ENCODE measurements at regions not wholly inside any gene's neighbourhood (a gene's known extent, or its start where the extent isn't known, plus 50 kb on each side); places are given as distances from the start of the nearest gene placed in this dataset.

- no peaks in the 10 kb centered on the region for H3K9me3 ChIP-seq
- intact Hi-C loops (cut with DNase I; ENCODE audit: low total_unique reads), result no loop called here
- no peak for DNase-seq (ENCODE audit: low spot score in 2 of 2)
- H3K27ac ChIP-seq, result no peak overlapping the region
- H3K36me3 ChIP-seq, result no peaks in the 10 kb centered on the region
- H3K27me3 ChIP-seq, result peaks cover 0 to 61% of the 10 kb centered on the region in 2 donors
- TF ChIP-seq POLR2AphosphoS5 (IDR thresholded peaks at IDR 0.05), result no peak
- TF ChIP-seq POLR2A (IDR thresholded peaks at IDR 0.05), result no peak
- TF ChIP-seq CTCF (IDR thresholded peaks at IDR 0.05), result no peak
- no peak overlapping the region for H3K4me3 ChIP-seq
- no peaks in the 10 kb centered on the region for H3K4me1 ChIP-seq
Measured at GRCh38 chrX:131907488-131908314, 115.4 kb upstream of the STK26 start.

- Histone ChIP-seq H3K36me3 (no peaks in the 10 kb centered on the region), H3K27ac (no peak overlapping the region), H3K4me1 (no peaks in the 10 kb centered on the region), H3K9me3 (no peaks in the 10 kb centered on the region), H3K27me3 (peaks cover 0 to 62% of the 10 kb centered on the region in 2 donors), H3K4me3 (no peak overlapping the region)
- intact Hi-C loops (cut with DNase I; ENCODE audit: low total_unique reads), result no loop called here
- no peak for TF ChIP-seq POLR2AphosphoS5 (IDR thresholded peaks at IDR 0.05)
- TF ChIP-seq POLR2A (IDR thresholded peaks at IDR 0.05), result no peak
- TF ChIP-seq CTCF (IDR thresholded peaks at IDR 0.05), result no peak
- DNase-seq (ENCODE audit: low spot score in 2 of 2), result no peak
Measured at GRCh38 chrX:131910586-131910985, 112.5 kb upstream of the STK26 start.

GRCh38 chrX:131915488-131915887 is 107.6 kb upstream of the STK26 start:
- no peak for DNase-seq (ENCODE audit: low spot score in 2 of 2)
- Histone ChIP-seq H3K36me3 (no peaks in the 10 kb centered on the region), H3K9me3 (no peaks in the 10 kb centered on the region), H3K27me3 (peaks cover 0 to 69% of the 10 kb centered on the region in 2 donors), H3K4me3 (no peak overlapping the region), H3K27ac (no peak overlapping the region), H3K4me1 (no peaks in the 10 kb centered on the region)
- TF ChIP-seq POLR2AphosphoS5 (IDR thresholded peaks at IDR 0.05) (no peak), CTCF (IDR thresholded peaks at IDR 0.05) (no peak), POLR2A (IDR thresholded peaks at IDR 0.05) (no peak)
- intact Hi-C loops (cut with DNase I; ENCODE audit: low total_unique reads), result no loop called here

- TF ChIP-seq POLR2A (IDR thresholded peaks at IDR 0.05), result no peak
- no peak for TF ChIP-seq POLR2AphosphoS5 (IDR thresholded peaks at IDR 0.05)
- TF ChIP-seq CTCF (IDR thresholded peaks at IDR 0.05), result no peak
- no peak overlapping the region for H3K27ac ChIP-seq
- intact Hi-C loops (cut with DNase I; ENCODE audit: low total_unique reads), result no loop called here
- H3K27me3 ChIP-seq, result peaks cover 0 to 70% of the 10 kb centered on the region in 2 donors
- no peaks in the 10 kb centered on the region for H3K4me1 ChIP-seq
- DNase-seq (ENCODE audit: low spot score in 2 of 2), result no peak
- no peak overlapping the region for H3K4me3 ChIP-seq
- H3K36me3 ChIP-seq, result no peaks in the 10 kb centered on the region
- no peaks in the 10 kb centered on the region for H3K9me3 ChIP-seq
Measured at GRCh38 chrX:131917588-131917987, 105.5 kb upstream of the STK26 start.

GRCh38 chrX:131918839-131919238 is 104.3 kb upstream of the STK26 start:
- intact Hi-C loops (cut with DNase I; ENCODE audit: low total_unique reads), result no loop called here
- no peaks in the 10 kb centered on the region for H3K4me1 ChIP-seq
- no peak for DNase-seq (ENCODE audit: low spot score in 2 of 2)
- peaks cover 0 to 79% of the 10 kb centered on the region in 2 donors for H3K27me3 ChIP-seq
- no peak overlapping the region for H3K4me3 ChIP-seq
- TF ChIP-seq POLR2AphosphoS5 (IDR thresholded peaks at IDR 0.05) (no peak), CTCF (IDR thresholded peaks at IDR 0.05) (no peak), POLR2A (IDR thresholded peaks at IDR 0.05) (no peak)
- no peak overlapping the region for H3K27ac ChIP-seq
- H3K9me3 ChIP-seq, result no peaks in the 10 kb centered on the region
- H3K36me3 ChIP-seq, result no peaks in the 10 kb centered on the region

All from breast epithelium (tissue), 4 donors.